H9 (cell line): ENCODE measurements at regions not wholly inside any gene's neighbourhood (a gene's known extent, or its start where the extent isn't known, plus 50 kb on each side); places are given as distances from the start of the nearest gene placed in this dataset.

Experiments
- DNase-seq: peaks from one replicate; pipeline ENCODE4 v3.0.0-alpha.2; 2017
- H2AFZ ChIP-seq: one replicate; pipeline ENCODE4 v1.6.1; 2013; ENCODE audit warnings: mild to moderate bottlenecking, low read length, control low read depth, moderate library complexity
- H2AK5ac ChIP-seq: 2 replicates; pipeline ENCODE4 v1.6.1; 2013; ENCODE audit warnings: low read length, control low read depth, mixed read lengths; ENCODE audit not compliant: insufficient read length
- H2BK120ac ChIP-seq: one replicate; pipeline ENCODE4 v1.6.1; 2013; ENCODE audit warnings: low read depth, mild to moderate bottlenecking, low read length, control low read depth, inconsistent platforms; ENCODE audit not compliant: poor library complexity, severe bottlenecking
- H2BK12ac ChIP-seq: 2 replicates; pipeline ENCODE4 v1.6.1; 2013; ENCODE audit warnings: low read length, control low read depth, mixed read lengths, low read depth; ENCODE audit not compliant: insufficient read length
- H2BK15ac ChIP-seq: 2 replicates; pipeline ENCODE4 v1.6.1; 2013; ENCODE audit warnings: low read depth, low read length, control low read depth
- H2BK20ac ChIP-seq: one replicate; pipeline ENCODE4 v1.6.1; 2013; ENCODE audit warnings: low read depth, mild to moderate bottlenecking, low read length, control low read depth, inconsistent platforms; ENCODE audit not compliant: poor library complexity, severe bottlenecking
- H2BK5ac ChIP-seq: 2 replicates; pipeline ENCODE4 v1.6.1; 2013; ENCODE audit warnings: low read length, control low read depth, mixed read lengths; ENCODE audit not compliant: insufficient read length
- H3K14ac ChIP-seq: 2 replicates; pipeline ENCODE4 v1.6.1; 2013; ENCODE audit warnings: low read length, control low read depth; ENCODE audit not compliant: insufficient read depth
- H3K18ac ChIP-seq: 2 replicates; pipeline ENCODE4 v1.6.1; 2013; ENCODE audit warnings: low read depth, mild to moderate bottlenecking, mixed read lengths, low read length, control low read depth; ENCODE audit not compliant: insufficient read length
- H3K23ac ChIP-seq: 2 replicates; pipeline ENCODE4 v1.6.1; 2013; ENCODE audit warnings: low read length, control low read depth, mixed read lengths, low read depth; ENCODE audit not compliant: insufficient read length
- H3K23me2 ChIP-seq: 2 replicates; pipeline ENCODE4 v1.6.1; 2013; ENCODE audit warnings: low read depth, mild to moderate bottlenecking, mixed read lengths, low read length, control low read depth; ENCODE audit not compliant: insufficient read length, poor library complexity, severe bottlenecking
- H3K27ac ChIP-seq: 2 replicates; pipeline ENCODE4 v1.5.1; 2013; ENCODE audit warnings: low read length, control low read depth, mixed read lengths, low read depth; ENCODE audit not compliant: insufficient read length
- H3K27me3 ChIP-seq: 2 replicates; pipeline ENCODE4 v1.6.1; 2013; ENCODE audit warnings: low read length, control low read depth, inconsistent platforms; ENCODE audit not compliant: insufficient read depth
- H3K4ac ChIP-seq: 2 replicates; pipeline ENCODE4 v1.6.1; 2013; ENCODE audit warnings: low read depth, mild to moderate bottlenecking, control low read depth, inconsistent platforms, low read length, moderate library complexity
- H3K4me1 ChIP-seq: 2 replicates; pipeline ENCODE4 v1.6.1; 2013; ENCODE audit warnings: low read length, control low read depth, inconsistent platforms; ENCODE audit not compliant: insufficient read depth
- H3K4me2 ChIP-seq: 2 replicates; pipeline ENCODE4 v1.6.1; 2013; ENCODE audit warnings: low read length, control low read depth, mixed read lengths; ENCODE audit not compliant: insufficient read length, insufficient read depth
- H3K56ac ChIP-seq: 2 replicates; pipeline ENCODE4 v1.6.1; 2013; ENCODE audit warnings: low read depth, mild to moderate bottlenecking, mixed read lengths, low read length, control low read depth; ENCODE audit not compliant: insufficient read length
- H3K79me1 ChIP-seq: 2 replicates; pipeline ENCODE4 v1.6.1; 2013; ENCODE audit warnings: low read depth, mild to moderate bottlenecking, moderate library complexity, low read length, control low read depth, inconsistent platforms; ENCODE audit not compliant: insufficient read depth, poor library complexity, severe bottlenecking
- H3K79me2 ChIP-seq: 2 replicates; pipeline ENCODE4 v1.6.1; 2013; ENCODE audit warnings: low read length, control low read depth, inconsistent platforms; ENCODE audit not compliant: insufficient read depth
- H3K9ac ChIP-seq: 2 replicates; pipeline ENCODE4 v1.6.1; 2013; ENCODE audit warnings: low read length, control low read depth, mixed read lengths; ENCODE audit not compliant: insufficient read length; ENCODE audit errors: extremely low read depth
- H3K9me3 ChIP-seq: one replicate; pipeline ENCODE4 v1.6.1; 2013; ENCODE audit warnings: low read depth, low read length, inconsistent platforms; ENCODE audit not compliant: control insufficient read depth
- H3T11ph ChIP-seq: one replicate; pipeline ENCODE4 v1.6.1; 2013; ENCODE audit warnings: mild to moderate bottlenecking, low read length, control low read depth, inconsistent platforms
- H4K20me1 ChIP-seq: one replicate; pipeline ENCODE4 v1.6.1; 2013; ENCODE audit not compliant: control insufficient read depth, insufficient read length, insufficient read depth
- H4K5ac ChIP-seq: 2 replicates; pipeline ENCODE4 v1.6.1; 2013; ENCODE audit warnings: low read depth, mild to moderate bottlenecking, mixed read lengths, low read length, control low read depth; ENCODE audit not compliant: insufficient read length
- H4K8ac ChIP-seq: replicated peaks from 2 replicates; pipeline ENCODE4 v1.6.1; 2013; ENCODE audit warnings: low read length, control low read depth, mixed read lengths, low read depth; ENCODE audit not compliant: insufficient read length
- H4K91ac ChIP-seq: 2 replicates; pipeline ENCODE4 v1.6.1; 2013; ENCODE audit warnings: low read depth, mild to moderate bottlenecking, moderate library complexity, mixed read lengths, low read length, control low read depth; ENCODE audit not compliant: insufficient read length
- H3K27ac Mint-ChIP-seq, 3 experiments: 2 replicates in 2 of 3; 3 replicates in 1 of 3; pipeline ENCODE4 v1.8.0; 2020 to 2021; ENCODE audit warnings: mixed read lengths in 3 of 3, mild to moderate bottlenecking in 1 of 3, moderate library complexity in 1 of 3
- H3K27me3 Mint-ChIP-seq: 2 replicates; pipeline ENCODE4 v1.8.0; 2021; ENCODE audit warnings: low read depth, mild to moderate bottlenecking, moderate library complexity, mixed read lengths
- H3K36me3 Mint-ChIP-seq, 3 experiments: 2 replicates in 2 of 3; 3 replicates in 1 of 3; pipeline ENCODE4 v1.8.0; 2020 to 2021; ENCODE audit warnings: low read depth in 3 of 3, mixed read lengths in 3 of 3; ENCODE audit not compliant: insufficient read depth in 1 of 3
- H3K4me1 Mint-ChIP-seq, 2 experiments: 2 replicates each; pipeline ENCODE4 v1.8.0; 2020; ENCODE audit warnings: mixed read lengths in 2 of 2
- H3K4me3 Mint-ChIP-seq, 2 experiments: 2 replicates in 1 of 2; 3 replicates in 1 of 2; pipeline ENCODE4 v1.8.0; 2020 to 2021; ENCODE audit warnings: mild to moderate bottlenecking in 2 of 2, mixed read lengths in 2 of 2, moderate library complexity in 1 of 2
- H3K9me3 Mint-ChIP-seq, 2 experiments: 2 replicates in 1 of 2; 3 replicates in 1 of 2; pipeline ENCODE4 v1.8.0; 2020; ENCODE audit warnings: mild to moderate bottlenecking in 2 of 2, mixed read lengths in 2 of 2, moderate library complexity in 1 of 2
- CTCF ChIP-seq: fragments of 200-600 bp; sonication (generic); conservative IDR thresholded peaks from 3 replicates; pipeline ENCODE4 v1.8.0; 2021; ENCODE audit warnings: antibody characterized with exemption, mild to moderate bottlenecking
- WGBS: extraction: QIAGEN DNeasy Blood & Tissue Kit; methylation state at CpG from one replicate; pipeline ENCODE4 v1.1.7; 2013; ENCODE audit warnings: missing lambda C conversion rate, low lambda C conversion rate, mixed read lengths; ENCODE audit not compliant: insufficient read length; ENCODE audit errors: extremely low coverage; 5-methylcytosine and 5-hydroxymethylcytosine counted together

GRCh38 chr1:177426497-177426896, 255.7 kb downstream of the BRINP2 start:
- no peak overlapping the region for H4K5ac ChIP-seq
- no peak overlapping the region for H3T11ph ChIP-seq
- H3K4me3 Mint-ChIP-seq, result no peak overlapping the region
- no peak overlapping the region for H3K4me2 ChIP-seq
- no peaks in the 10 kb centered on the region; the same call in none of the 2 replicates for H3K27me3 Mint-ChIP-seq
- H3K18ac ChIP-seq, result no peak overlapping the region
- H3K9me3 Mint-ChIP-seq, result no peaks in the 10 kb centered on the region
- H3K27ac Mint-ChIP-seq, result no peak overlapping the region
- H4K91ac ChIP-seq, result no peak overlapping the region
- H4K20me1 ChIP-seq, result no peaks in the 10 kb centered on the region
- H3K4me1 ChIP-seq, result no peaks in the 10 kb centered on the region
- H3K79me1 ChIP-seq, result no peaks in the 10 kb centered on the region
- no peak overlapping the region for H3K23ac ChIP-seq
- no peak for TF ChIP-seq CTCF
- H3K9me3 ChIP-seq, result no peaks in the 10 kb centered on the region
- no peak overlapping the region for H2BK5ac ChIP-seq
- H3K4ac ChIP-seq, result no peak overlapping the region
- no peaks in the 10 kb centered on the region for H3K4me1 Mint-ChIP-seq
- no peaks in the 10 kb centered on the region for H3K27me3 ChIP-seq
- WGBS, result no CpG with 5 or more reads among the region's 1 CpG
- no peak overlapping the region for H3K14ac ChIP-seq
- H4K8ac ChIP-seq, result no peak overlapping the region
- no peak overlapping the region for H2AK5ac ChIP-seq
- H2BK12ac ChIP-seq, result no peak overlapping the region
- H3K27ac ChIP-seq, result no peak overlapping the region
- no peak overlapping the region for H3K9ac ChIP-seq
- no peak overlapping the region for H2AFZ ChIP-seq
- no peaks in the 10 kb centered on the region for H3K36me3 Mint-ChIP-seq
- H2BK20ac ChIP-seq, result no peak overlapping the region
- H3K23me2 ChIP-seq, result no peaks in the 10 kb centered on the region
- no peak for DNase-seq
- no peak overlapping the region for H2BK120ac ChIP-seq
- H3K56ac ChIP-seq, result no peak overlapping the region
- H2BK15ac ChIP-seq, result no peak overlapping the region
- no peaks in the 10 kb centered on the region for H3K79me2 ChIP-seq
